ENCODE measurements at regions not wholly inside any gene's neighbourhood (a gene's known extent, or its start where the extent isn't known, plus 50 kb on each side); places are given as distances from the start of the nearest gene placed in this dataset.

DNA sequence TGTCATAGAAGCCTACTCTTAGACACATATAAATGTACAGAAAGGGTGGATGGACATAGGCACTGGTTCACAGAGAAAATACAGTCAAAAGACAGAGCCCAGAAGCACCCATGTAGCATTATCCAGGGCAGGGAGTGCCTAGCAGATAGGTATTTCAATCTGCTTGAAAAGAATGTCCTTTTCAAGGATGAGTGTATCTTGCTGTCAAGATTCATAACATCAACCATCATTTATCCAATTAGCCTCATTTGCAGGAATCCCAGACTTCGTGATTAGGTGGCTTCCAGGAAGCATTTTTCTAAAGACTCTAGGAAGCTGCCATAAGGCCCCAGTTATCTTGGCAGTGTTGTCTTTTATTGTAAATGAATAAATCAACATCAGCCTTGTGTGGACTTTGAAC, 55.6 kb downstream of the SCN11A start (continued):
- no peak for TF ChIP-seq SP2 (IDR thresholded peaks at IDR 0.05; ENCODE audit: low read length)
- TF ChIP-seq, protein P1, sequence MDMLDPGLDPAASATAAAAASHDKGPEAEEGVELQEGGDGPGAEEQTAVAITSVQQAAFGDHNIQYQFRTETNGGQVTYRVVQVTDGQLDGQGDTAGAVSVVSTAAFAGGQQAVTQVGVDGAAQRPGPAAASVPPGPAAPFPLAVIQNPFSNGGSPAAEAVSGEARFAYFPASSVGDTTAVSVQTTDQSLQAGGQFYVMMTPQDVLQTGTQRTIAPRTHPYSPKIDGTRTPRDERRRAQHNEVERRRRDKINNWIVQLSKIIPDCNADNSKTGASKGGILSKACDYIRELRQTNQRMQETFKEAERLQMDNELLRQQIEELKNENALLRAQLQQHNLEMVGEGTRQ (IDR thresholded peaks at IDR 0.05; ENCODE audit: low read length): no peak
- no peak for TF ChIP-seq NRF1 (IDR thresholded peaks at IDR 0.05; ENCODE audit: low read depth, low read length)
- no peak for TF ChIP-seq JUN (IDR thresholded peaks at IDR 0.05; ENCODE audit: low read depth, low read length)
- TF ChIP-seq BACH1 (IDR thresholded peaks at IDR 0.05; ENCODE audit: low read length): no peak
- no peak for TF ChIP-seq POLR2A (IDR thresholded peaks at IDR 0.05; ENCODE audit: control extremely low read depth in 1 of 2, low read depth in 2 of 2, low read length in 2 of 2)

Measured in H1 (cell line).